ENCODE measurements at regions not wholly inside any gene's neighbourhood (a gene's known extent, or its start where the extent isn't known, plus 50 kb on each side); places are given as distances from the start of the nearest gene placed in this dataset.

DNA sequence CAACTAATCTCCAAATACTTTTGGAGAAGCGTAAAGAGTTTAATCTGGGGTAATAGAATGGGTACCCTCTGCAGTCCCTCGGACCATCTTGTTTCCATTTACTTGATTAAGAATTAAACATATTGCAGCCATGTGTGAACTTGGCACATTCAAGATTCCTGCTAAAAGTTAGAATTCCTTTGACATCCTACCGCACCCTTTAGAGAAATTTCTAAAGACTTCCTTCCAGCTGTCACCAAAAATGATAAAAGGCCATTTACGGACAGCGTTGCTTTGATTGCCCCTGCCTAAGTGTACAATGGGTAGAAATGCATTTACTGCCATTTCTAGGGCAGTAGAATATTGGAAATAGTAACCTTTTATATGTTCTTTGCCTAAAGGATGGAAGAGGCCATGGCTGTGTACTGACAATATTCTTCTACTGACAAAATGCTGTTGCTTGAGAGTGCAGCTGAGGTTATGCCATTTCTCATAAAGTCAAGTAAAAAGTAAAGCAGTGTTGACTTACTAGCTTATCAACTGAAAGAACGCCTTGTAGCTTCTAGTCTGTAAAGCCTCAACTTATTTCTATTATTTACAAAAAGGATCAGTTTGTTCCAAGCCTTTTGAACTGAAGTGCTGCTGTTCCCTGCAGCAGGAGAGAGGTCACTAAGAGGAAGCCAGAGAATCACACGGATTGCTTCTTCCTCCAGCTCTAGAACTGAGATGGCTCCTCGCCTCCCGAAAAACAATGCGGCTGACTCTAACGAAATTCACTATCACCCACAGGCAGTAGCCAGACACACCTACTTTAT lies 139.8 kb upstream of the BASP1 start:
- Histone ChIP-seq H3K36me3 (ENCODE audit: control insufficient read depth in 2 of 3, insufficient read depth in 3 of 3, low read length in 3 of 3) (no peaks in the 10 kb centered on the region), H3K9me3 (ENCODE audit: control insufficient read depth in 2 of 3, insufficient read depth in 1 of 3, low read length in 3 of 3) (no peaks in the 10 kb centered on the region), H3K4me1 (ENCODE audit: control insufficient read depth in 2 of 3, insufficient read depth in 2 of 3, low read depth in 1 of 3, low read length in 3 of 3) (no peaks in the 10 kb centered on the region), H3K27me3 (ENCODE audit: control insufficient read depth, insufficient read depth, low read length) (no peaks in the 10 kb centered on the region), H3K27ac (ENCODE audit: low read depth in 2 of 2, low read length in 2 of 2) (peak overlapping the region; percentile 5 to 16), H3K9ac (ENCODE audit: low read length in 3 of 3) (no peak overlapping the region), H3K4me3 (ENCODE audit: low read length in 3 of 3) (no peak overlapping the region)
- intact Hi-C loops (cut with DNase I): no loop called here
- DNase-seq (no peak), FAIRE-seq (no peak)
- TF ChIP-seq, protein P1, sequence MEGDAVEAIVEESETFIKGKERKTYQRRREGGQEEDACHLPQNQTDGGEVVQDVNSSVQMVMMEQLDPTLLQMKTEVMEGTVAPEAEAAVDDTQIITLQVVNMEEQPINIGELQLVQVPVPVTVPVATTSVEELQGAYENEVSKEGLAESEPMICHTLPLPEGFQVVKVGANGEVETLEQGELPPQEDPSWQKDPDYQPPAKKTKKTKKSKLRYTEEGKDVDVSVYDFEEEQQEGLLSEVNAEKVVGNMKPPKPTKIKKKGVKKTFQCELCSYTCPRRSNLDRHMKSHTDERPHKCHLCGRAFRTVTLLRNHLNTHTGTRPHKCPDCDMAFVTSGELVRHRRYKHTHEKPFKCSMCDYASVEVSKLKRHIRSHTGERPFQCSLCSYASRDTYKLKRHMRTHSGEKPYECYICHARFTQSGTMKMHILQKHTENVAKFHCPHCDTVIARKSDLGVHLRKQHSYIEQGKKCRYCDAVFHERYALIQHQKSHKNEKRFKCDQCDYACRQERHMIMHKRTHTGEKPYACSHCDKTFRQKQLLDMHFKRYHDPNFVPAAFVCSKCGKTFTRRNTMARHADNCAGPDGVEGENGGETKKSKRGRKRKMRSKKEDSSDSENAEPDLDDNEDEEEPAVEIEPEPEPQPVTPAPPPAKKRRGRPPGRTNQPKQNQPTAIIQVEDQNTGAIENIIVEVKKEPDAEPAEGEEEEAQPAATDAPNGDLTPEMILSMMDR (IDR thresholded peaks at IDR 0.05; ENCODE audit: borderline replicate concordance, extremely low read depth, insufficient read depth): no peak

DNA sequence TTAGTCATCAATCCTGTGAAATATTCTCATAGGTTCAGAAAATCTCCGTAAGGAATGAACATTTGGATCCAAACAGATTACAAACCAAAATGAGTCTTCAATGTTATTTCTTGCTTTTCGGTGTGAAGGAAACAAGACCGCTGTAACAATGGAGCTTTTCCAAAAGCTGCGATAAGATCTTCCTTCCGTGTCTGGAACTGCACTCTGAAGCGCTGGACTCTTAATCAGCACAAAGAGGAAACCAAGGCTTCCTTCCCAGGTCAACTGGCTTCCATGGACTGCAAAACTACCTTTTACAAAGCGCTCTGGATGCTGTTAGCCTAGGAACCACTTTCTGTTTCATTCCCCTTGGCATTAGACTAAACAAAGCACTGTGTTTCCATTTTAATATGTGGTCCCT lies 137.9 kb upstream of the BASP1 start:
- Histone ChIP-seq H3K9ac (ENCODE audit: low read length in 3 of 3) (no peak overlapping the region), H3K36me3 (ENCODE audit: control insufficient read depth in 2 of 3, insufficient read depth in 3 of 3, low read length in 3 of 3) (no peaks in the 10 kb centered on the region), H3K4me3 (ENCODE audit: low read length in 3 of 3) (no peak overlapping the region), H3K27me3 (ENCODE audit: control insufficient read depth, insufficient read depth, low read length) (no peaks in the 10 kb centered on the region), H3K27ac (ENCODE audit: low read depth in 2 of 2, low read length in 2 of 2) (peak overlapping the region in 1 of 2 donors; percentile 69), H3K9me3 (ENCODE audit: control insufficient read depth in 2 of 3, insufficient read depth in 1 of 3, low read length in 3 of 3) (no peaks in the 10 kb centered on the region), H3K4me1 (ENCODE audit: control insufficient read depth in 2 of 3, insufficient read depth in 2 of 3, low read depth in 1 of 3, low read length in 3 of 3) (no peaks in the 10 kb centered on the region)
- intact Hi-C loops (cut with DNase I): no loop called here
- no peak for FAIRE-seq
- TF ChIP-seq, protein P1 (IDR thresholded peaks at IDR 0.05; ENCODE audit: borderline replicate concordance, extremely low read depth, insufficient read depth): no peak
- DNase-seq: peak in 1 of 5 donors; percentile 62

DNA sequence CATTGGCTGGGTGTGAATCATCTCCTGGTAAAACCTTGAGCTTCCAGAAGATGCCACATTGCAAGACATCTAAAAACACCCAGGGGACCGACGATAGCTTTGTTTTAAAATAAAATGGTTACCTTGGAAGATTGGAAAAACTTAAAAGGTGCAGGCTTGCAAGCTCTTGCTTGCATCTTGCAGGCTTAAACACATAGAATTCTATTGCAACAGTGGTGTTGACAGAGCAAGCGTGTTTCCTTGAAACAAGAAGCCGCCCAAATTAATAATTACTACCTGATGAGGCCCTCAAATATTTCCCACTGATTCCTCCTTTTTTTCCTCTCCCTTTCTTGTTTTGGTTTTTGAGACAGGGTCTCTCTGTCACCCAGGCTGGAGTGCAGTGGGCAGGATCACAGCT lies 137.1 kb upstream of the BASP1 start:
- TF ChIP-seq, protein P1 (IDR thresholded peaks at IDR 0.05; ENCODE audit: borderline replicate concordance, extremely low read depth, insufficient read depth): no peak
- FAIRE-seq (no peak), DNase-seq (no peak)
- Histone ChIP-seq H3K4me3 (ENCODE audit: low read length in 3 of 3) (no peak overlapping the region), H3K36me3 (ENCODE audit: control insufficient read depth in 2 of 3, insufficient read depth in 3 of 3, low read length in 3 of 3) (no peaks in the 10 kb centered on the region), H3K27ac (ENCODE audit: low read depth in 2 of 2, low read length in 2 of 2) (no peak overlapping the region), H3K4me1 (ENCODE audit: control insufficient read depth in 2 of 3, insufficient read depth in 2 of 3, low read depth in 1 of 3, low read length in 3 of 3) (no peaks in the 10 kb centered on the region), H3K27me3 (ENCODE audit: control insufficient read depth, insufficient read depth, low read length) (no peaks in the 10 kb centered on the region), H3K9me3 (ENCODE audit: control insufficient read depth in 2 of 3, insufficient read depth in 1 of 3, low read length in 3 of 3) (no peaks in the 10 kb centered on the region), H3K9ac (ENCODE audit: low read length in 3 of 3) (no peak overlapping the region)
- intact Hi-C loops (cut with DNase I): no loop called here

Data from kidney (tissue), 13 donors.